ENCODE measurements at regions not wholly inside any gene's neighbourhood (a gene's known extent, or its start where the extent isn't known, plus 50 kb on each side); places are given as distances from the start of the nearest gene placed in this dataset.

- TF ChIP-seq CTCF (IDR thresholded peaks at IDR 0.05) (no peak), POLR2A (IDR thresholded peaks at IDR 0.05) (no peak)
- no peak overlapping the region for H3K4me3 ChIP-seq (ENCODE audit: low read depth, poor library complexity, severe bottlenecking)
Observed at GRCh38 chr12:93956551-93956950, 191.8 kb upstream of the PLXNC1 start.

GRCh38 chr12:93957168-93957567, 191.2 kb upstream of the PLXNC1 start:
- no peak overlapping the region for H3K4me3 ChIP-seq (ENCODE audit: low read depth, poor library complexity, severe bottlenecking)
- intact Hi-C loops (cut with DNase I; ENCODE audit: low total_unique reads), result no loop called here
- WGBS, 2 donors, result 52 to 63% methylated on average over 1 of the region's 1 CpG
- no peak for TF ChIP-seq POLR2A (IDR thresholded peaks at IDR 0.05)
- TF ChIP-seq CTCF (IDR thresholded peaks at IDR 0.05), result no peak
- no peak for DNase-seq (ENCODE audit: low spot score in 2 of 2)

More at GRCh38 chr12:93956551-93956950, 191.8 kb upstream of the PLXNC1 start:
- intact Hi-C loops (cut with DNase I; ENCODE audit: low total_unique reads), result no loop called here
- 91 to 92% methylated on average over 2 of the region's 2 CpGs for WGBS, 2 donors
- no peak for DNase-seq (ENCODE audit: low spot score in 2 of 2)

- H3K4me3 ChIP-seq (ENCODE audit: low read depth, poor library complexity, severe bottlenecking), result no peak overlapping the region
- intact Hi-C loops (cut with DNase I; ENCODE audit: low total_unique reads), result no loop called here
- DNase-seq (ENCODE audit: low spot score in 2 of 2), result no peak
- TF ChIP-seq POLR2A (IDR thresholded peaks at IDR 0.05) (no peak), CTCF (IDR thresholded peaks at IDR 0.05) (no peak)
Observed at GRCh38 chr12:93957870-93958269, 190.5 kb upstream of the PLXNC1 start.

- DNase-seq (ENCODE audit: low spot score in 2 of 2), result no peak
- no peak overlapping the region for H3K4me3 ChIP-seq (ENCODE audit: low read depth, poor library complexity, severe bottlenecking)
- TF ChIP-seq POLR2A (IDR thresholded peaks at IDR 0.05), result no peak
- TF ChIP-seq CTCF (IDR thresholded peaks at IDR 0.05), result no peak
- intact Hi-C loops (cut with DNase I; ENCODE audit: low total_unique reads), result no loop called here
- 88 to 97% methylated on average over 1 of the region's 1 CpG for WGBS, 2 donors
Observed at GRCh38 chr12:93959657-93960056, 188.7 kb upstream of the PLXNC1 start.

GRCh38 chr12:93960521-93960920, 187.9 kb upstream of the PLXNC1 start:
- no peak overlapping the region for H3K4me3 ChIP-seq (ENCODE audit: low read depth, poor library complexity, severe bottlenecking)
- DNase-seq (ENCODE audit: low spot score in 2 of 2), result no peak
- WGBS, 2 donors, result 22 to 25% methylated on average over 2 of the region's 2 CpGs
- TF ChIP-seq POLR2A (IDR thresholded peaks at IDR 0.05) (no peak), CTCF (IDR thresholded peaks at IDR 0.05) (no peak)
- intact Hi-C loops (cut with DNase I; ENCODE audit: low total_unique reads), result no loop called here

- 50% methylated on average over 2 of the region's 2 CpGs for WGBS, 2 donors
- TF ChIP-seq CTCF (IDR thresholded peaks at IDR 0.05), result no peak
- TF ChIP-seq POLR2A (IDR thresholded peaks at IDR 0.05), result no peak
- H3K4me3 ChIP-seq (ENCODE audit: low read depth, poor library complexity, severe bottlenecking), result no peak overlapping the region
- intact Hi-C loops (cut with DNase I; ENCODE audit: low total_unique reads), result no loop called here
- no peak for DNase-seq (ENCODE audit: low spot score in 2 of 2)
Observed at GRCh38 chr12:93962336-93962735, 186.0 kb upstream of the PLXNC1 start.

All from lower leg skin (tissue), 4 donors.